Breast epithelium (tissue), 3 donors: ENCODE measurements at regions not wholly inside any gene's neighbourhood (a gene's known extent, or its start where the extent isn't known, plus 50 kb on each side); places are given as distances from the start of the nearest gene placed in this dataset.

Experiments used
- POLR2A ChIP-seq: fragments of 450-650 bp; IDR thresholded peaks from one replicate; pipeline ENCODE4 v1.6.1; 2016; ENCODE audit warnings: antibody characterized with exemption, mild to moderate bottlenecking, moderate library complexity
- TF ChIP-seq, protein P1 (sequence below), 3 donors: fragments of 450-650 bp; IDR thresholded peaks; one replicate each; pipeline ENCODE4 v1.5.1; 2016 to 2017; ENCODE audit warnings: antibody characterized with exemption in 3 of 3, mild to moderate bottlenecking in 3 of 3, moderate library complexity in 3 of 3

DNA sequence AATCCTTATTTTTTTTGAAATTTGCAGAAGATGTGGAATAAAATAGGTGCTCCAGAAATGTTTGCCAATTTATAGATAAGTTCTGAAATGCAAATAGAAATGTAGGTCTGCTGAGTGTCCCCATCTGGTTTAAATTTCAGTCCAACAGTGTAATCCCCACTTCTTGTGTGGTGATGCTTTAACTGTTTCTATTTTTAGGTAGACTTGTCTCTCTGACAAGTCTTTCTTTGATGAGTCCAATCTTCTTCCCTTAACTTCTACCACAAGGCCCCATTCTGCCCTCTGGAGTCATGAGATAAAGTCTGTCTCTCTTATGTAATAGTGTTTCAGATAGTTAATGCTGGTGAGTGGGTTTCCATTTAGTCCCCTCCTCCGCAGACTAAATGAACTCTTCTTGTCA, 390.4 kb downstream of the RFC3 start:
- no peak for TF ChIP-seq POLR2A
- TF ChIP-seq, protein P1, sequence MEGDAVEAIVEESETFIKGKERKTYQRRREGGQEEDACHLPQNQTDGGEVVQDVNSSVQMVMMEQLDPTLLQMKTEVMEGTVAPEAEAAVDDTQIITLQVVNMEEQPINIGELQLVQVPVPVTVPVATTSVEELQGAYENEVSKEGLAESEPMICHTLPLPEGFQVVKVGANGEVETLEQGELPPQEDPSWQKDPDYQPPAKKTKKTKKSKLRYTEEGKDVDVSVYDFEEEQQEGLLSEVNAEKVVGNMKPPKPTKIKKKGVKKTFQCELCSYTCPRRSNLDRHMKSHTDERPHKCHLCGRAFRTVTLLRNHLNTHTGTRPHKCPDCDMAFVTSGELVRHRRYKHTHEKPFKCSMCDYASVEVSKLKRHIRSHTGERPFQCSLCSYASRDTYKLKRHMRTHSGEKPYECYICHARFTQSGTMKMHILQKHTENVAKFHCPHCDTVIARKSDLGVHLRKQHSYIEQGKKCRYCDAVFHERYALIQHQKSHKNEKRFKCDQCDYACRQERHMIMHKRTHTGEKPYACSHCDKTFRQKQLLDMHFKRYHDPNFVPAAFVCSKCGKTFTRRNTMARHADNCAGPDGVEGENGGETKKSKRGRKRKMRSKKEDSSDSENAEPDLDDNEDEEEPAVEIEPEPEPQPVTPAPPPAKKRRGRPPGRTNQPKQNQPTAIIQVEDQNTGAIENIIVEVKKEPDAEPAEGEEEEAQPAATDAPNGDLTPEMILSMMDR (IDR thresholded peaks at IDR 0.05): no peak
